ENCODE measurements at regions not wholly inside any gene's neighbourhood (a gene's known extent, or its start where the extent isn't known, plus 50 kb on each side); places are given as distances from the start of the nearest gene placed in this dataset.

DNA sequence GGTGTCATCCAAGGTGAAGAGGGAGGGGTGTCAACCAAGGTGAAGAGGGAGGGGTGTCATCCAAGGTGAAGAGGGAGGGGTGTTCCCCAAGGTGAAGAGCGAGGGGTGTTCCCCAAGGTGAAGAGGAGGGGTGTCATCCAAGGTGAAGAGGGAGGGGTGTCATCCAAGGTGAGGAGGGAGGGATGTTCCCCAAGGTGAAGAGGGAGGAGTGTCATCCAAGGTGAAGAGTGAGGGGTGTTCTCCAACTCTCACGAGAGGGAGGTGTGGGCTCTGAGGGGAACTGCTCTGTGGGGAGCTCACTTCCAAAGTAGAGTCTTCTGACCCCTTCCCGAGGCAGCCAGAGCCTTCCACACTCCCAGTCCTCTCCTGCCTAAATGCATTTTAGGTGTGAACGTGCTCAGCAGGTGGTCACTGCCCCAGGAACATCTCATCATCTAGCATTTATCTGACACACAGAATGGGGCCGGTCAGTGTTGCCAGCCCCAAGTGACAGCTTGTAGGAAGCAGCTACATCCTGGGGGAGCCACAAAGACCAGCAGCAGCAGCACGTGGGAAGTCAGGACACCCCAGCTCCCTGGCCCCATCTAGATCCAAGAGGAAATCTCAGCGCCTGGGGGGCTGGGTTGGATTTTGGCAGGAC is 323.8 kb downstream of the GLRX3 start:
- TF ChIP-seq CTCF (IDR thresholded peaks at IDR 0.05) = no peak
- TF ChIP-seq POLR2A (IDR thresholded peaks at IDR 0.05) = no peak
